ENCODE measurements at regions not wholly inside any gene's neighbourhood (a gene's known extent, or its start where the extent isn't known, plus 50 kb on each side); places are given as distances from the start of the nearest gene placed in this dataset.
A peak's percentile ranks its signal among the peaks of the same experiment; 100 is the strongest.
"Not testable (repeated sequence)": the region's sequence is repeated elsewhere in the genome, so short reads cannot be mapped to it uniquely, and the experiment has no call there.

DNA sequence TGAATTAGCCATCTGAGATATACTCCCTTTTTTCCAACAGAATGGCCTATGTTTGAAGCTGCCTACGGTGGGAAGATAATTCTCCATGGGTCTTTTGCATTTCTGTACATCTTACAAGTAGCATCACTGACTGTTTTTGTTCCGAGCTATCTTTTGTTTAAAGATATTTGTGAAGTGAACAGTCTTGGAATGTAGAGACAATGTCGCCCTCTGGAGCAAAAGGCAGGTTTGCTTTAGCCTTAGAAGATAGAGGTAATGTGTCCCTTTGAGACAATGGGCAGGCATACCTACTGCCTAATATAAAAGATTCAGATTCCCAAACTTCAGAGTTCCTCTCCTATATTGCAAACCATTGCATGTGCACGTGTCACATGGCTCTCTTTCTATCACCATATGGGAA, 347.8 kb upstream of the CNR1 start:
- Mint-ChIP-seq H3K36me3 (ENCODE audit: low read depth) (no peaks in the 10 kb centered on the region), H3K4me3 (no peak overlapping the region), H3K4me1 (no peaks in the 10 kb centered on the region), H3K9me3 (no peaks in the 10 kb centered on the region), H3K27me3 (ENCODE audit: low read depth, poor library complexity) (peaks cover 7% of the 10 kb centered on the region), H3K27ac (no peak overlapping the region)
- DNase-seq = no peak
- TF ChIP-seq, protein P1, sequence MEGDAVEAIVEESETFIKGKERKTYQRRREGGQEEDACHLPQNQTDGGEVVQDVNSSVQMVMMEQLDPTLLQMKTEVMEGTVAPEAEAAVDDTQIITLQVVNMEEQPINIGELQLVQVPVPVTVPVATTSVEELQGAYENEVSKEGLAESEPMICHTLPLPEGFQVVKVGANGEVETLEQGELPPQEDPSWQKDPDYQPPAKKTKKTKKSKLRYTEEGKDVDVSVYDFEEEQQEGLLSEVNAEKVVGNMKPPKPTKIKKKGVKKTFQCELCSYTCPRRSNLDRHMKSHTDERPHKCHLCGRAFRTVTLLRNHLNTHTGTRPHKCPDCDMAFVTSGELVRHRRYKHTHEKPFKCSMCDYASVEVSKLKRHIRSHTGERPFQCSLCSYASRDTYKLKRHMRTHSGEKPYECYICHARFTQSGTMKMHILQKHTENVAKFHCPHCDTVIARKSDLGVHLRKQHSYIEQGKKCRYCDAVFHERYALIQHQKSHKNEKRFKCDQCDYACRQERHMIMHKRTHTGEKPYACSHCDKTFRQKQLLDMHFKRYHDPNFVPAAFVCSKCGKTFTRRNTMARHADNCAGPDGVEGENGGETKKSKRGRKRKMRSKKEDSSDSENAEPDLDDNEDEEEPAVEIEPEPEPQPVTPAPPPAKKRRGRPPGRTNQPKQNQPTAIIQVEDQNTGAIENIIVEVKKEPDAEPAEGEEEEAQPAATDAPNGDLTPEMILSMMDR (IDR thresholded peaks at IDR 0.05) = no peak

DNA sequence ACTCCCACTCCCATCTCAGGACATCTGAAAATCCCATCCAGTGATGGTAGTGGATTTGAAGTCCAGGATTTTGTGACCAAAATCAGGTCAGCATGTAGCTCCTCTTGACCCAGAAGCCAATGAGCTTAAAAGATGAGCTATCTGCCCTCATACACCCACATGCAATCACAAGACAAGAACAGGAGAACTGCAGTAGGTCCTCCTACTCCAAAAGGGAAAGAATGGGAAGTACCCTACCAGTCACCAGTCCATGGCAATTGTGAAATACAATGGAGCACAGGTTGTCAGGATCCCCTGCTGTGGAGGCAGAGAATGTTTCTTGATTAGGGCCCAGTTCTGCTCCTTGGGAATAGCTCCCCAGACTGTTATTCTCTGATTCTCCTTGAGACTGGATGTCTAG, 347.3 kb upstream of the CNR1 start:
- Mint-ChIP-seq H3K9me3 (no peaks in the 10 kb centered on the region), H3K4me1 (no peaks in the 10 kb centered on the region), H3K27ac (no peak overlapping the region), H3K4me3 (no peak overlapping the region), H3K36me3 (ENCODE audit: low read depth) (no peaks in the 10 kb centered on the region), H3K27me3 (ENCODE audit: low read depth, poor library complexity) (peaks cover 7% of the 10 kb centered on the region)
- no peak for DNase-seq
- TF ChIP-seq, protein P1 (IDR thresholded peaks at IDR 0.05) = no peak

DNA sequence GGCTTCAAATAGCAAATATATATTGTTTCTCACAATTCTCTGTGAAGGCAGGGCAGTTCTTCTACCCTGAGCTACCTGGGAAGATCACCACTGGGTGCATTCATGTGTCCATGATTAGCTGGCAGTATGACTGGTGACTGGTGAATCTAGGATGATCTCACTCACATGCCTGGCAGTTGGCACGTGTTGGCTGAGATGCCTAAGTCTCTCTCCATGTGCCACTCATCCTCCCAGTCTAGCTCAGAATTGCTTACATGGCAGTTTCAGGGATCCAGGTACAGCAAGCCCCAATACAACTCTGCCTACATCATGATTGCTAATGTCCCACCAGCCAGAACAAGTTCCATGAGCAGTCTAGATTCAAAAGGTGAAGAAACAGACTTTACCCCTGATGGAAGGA, 346.8 kb upstream of the CNR1 start:
- TF ChIP-seq, protein P1 (IDR thresholded peaks at IDR 0.05) = no peak
- Mint-ChIP-seq H3K27ac (no peak overlapping the region), H3K36me3 (ENCODE audit: low read depth) (no peaks in the 10 kb centered on the region), H3K4me1 (no peaks in the 10 kb centered on the region), H3K27me3 (ENCODE audit: low read depth, poor library complexity) (peaks cover 7% of the 10 kb centered on the region), H3K9me3 (peaks cover 2% of the 10 kb centered on the region), H3K4me3 (no peak overlapping the region)
- no peak for DNase-seq

DNA sequence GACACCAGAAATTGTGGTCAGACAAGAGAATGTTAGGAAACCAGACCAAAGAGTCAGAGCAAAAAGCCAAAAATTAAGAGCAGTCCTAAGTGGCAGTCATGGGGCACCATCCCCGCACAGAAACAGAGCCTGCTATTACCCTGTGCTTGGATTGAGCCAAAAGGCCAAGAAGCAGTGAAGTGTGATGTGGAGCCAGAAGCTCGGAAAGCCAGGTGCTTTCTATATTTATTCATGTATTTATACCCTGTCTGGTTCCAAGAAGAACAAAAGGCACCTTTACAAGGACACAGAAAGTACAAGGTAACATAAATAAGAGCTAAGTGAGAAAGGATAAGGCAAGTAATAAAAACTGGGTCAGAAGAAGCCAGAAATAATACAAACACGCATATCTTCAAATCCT, 336.2 kb upstream of the CNR1 start:
- H3K4me1 Mint-ChIP-seq = no peaks in the 10 kb centered on the region
- TF ChIP-seq, protein P1 (IDR thresholded peaks at IDR 0.05) = no peak
- no peaks in the 10 kb centered on the region for H3K36me3 Mint-ChIP-seq (ENCODE audit: low read depth)
- peaks cover 6% of the 10 kb centered on the region for H3K9me3 Mint-ChIP-seq
- no peak overlapping the region for H3K4me3 Mint-ChIP-seq
- peaks cover 13% of the 10 kb centered on the region for H3K27me3 Mint-ChIP-seq (ENCODE audit: low read depth, poor library complexity)
- DNase-seq = no peak
- no peak overlapping the region for H3K27ac Mint-ChIP-seq

DNA sequence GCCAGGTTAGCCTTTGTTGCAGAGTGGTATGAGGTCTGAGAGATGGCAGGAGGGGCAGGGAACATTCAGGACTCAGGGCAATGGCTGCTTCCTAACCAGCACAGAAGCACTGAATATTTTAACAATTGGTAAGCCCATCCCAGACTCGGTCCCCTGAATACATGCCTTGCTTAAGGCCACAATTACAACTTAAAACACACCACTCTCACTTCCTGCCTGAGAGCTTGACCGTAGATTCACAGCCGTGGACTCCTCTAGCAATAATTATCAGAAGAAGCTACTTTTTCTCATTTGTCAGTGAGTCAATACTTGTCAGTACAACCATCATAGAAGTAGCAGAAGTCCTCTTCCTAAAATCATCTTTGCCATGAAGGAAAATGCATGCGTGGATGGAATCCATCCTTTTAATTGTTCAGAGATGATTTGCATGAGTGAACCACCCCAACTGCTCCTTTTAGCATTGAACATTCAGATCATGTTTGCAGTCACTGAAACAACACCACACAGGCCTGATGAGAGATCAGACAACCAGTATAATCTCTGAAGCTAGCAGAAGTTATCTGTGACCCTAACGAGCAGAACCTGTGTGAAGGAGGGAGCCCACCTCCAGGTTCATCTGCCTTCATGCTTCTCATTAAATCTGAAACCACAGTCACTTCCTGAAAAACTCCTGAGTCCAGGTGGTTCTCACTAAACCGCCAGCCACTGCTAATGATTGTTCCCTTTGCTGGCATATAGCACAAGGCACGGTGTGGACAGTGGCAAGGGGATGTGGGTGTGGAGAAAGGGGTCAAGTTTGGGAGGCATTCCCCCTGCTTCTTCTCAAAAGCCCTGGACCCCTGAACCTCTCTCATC, 333.9 kb upstream of the CNR1 start:
- Mint-ChIP-seq H3K4me3 (no peak overlapping the region), H3K9me3 (no peaks in the 10 kb centered on the region), H3K36me3 (ENCODE audit: low read depth) (no peaks in the 10 kb centered on the region), H3K27ac (no peak overlapping the region), H3K27me3 (ENCODE audit: low read depth, poor library complexity) (peaks cover 10% of the 10 kb centered on the region), H3K4me1 (no peaks in the 10 kb centered on the region)
- TF ChIP-seq, protein P1 (IDR thresholded peaks at IDR 0.05) = no peak
- DNase-seq = no peak

DNA sequence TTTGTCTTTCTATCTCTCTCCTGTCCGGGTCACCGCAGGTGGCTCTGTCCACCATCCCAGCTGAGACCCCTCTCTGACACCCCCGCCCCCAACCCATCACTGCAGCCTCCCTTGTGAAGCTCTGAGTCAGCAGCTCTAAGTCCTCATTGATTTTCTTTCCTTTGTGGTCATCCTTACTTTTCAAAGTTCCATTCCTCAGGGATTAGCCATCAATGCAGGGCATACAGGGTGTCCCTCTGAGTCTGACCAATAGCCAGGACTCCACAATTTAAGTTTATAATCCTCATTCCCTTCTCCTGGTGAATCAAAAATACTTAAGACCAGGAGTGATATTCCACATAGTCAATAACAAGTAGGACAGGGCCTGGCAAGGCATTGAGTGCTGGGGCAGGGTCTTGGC, 333.3 kb upstream of the CNR1 start:
- Mint-ChIP-seq H3K27me3 (ENCODE audit: low read depth, poor library complexity) (peaks cover 10% of the 10 kb centered on the region), H3K4me3 (no peak overlapping the region), H3K9me3 (no peaks in the 10 kb centered on the region), H3K4me1 (no peaks in the 10 kb centered on the region), H3K36me3 (ENCODE audit: low read depth) (no peaks in the 10 kb centered on the region), H3K27ac (no peak overlapping the region)
- DNase-seq = no peak
- TF ChIP-seq, protein P1 (IDR thresholded peaks at IDR 0.05) = no peak

DNA sequence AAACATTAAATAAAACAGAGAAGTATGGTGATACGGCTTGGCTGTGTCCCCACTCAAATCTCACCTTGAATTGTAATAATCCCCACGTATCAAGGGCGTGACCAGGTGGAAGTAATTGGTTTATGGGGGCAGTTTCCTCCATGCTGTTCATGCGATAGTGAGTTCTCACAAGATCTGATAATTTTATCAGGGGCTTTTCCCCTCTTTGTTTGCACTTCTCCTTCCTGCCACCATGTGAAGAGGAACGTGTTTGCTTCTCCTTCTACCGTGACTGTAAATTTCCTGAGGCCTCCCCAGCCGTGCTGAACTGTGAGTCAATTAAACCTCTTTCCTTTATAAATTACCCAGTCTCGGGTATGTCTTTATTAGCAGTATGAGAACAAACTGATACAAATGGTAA, 331.3 kb upstream of the CNR1 start:
- DNase-seq; H3K9me3 Mint-ChIP-seq; H3K27me3 Mint-ChIP-seq (ENCODE audit: low read depth, poor library complexity); H3K36me3 Mint-ChIP-seq (ENCODE audit: low read depth); H3K4me3 Mint-ChIP-seq; H3K4me1 Mint-ChIP-seq: not testable (repeated sequence)
- peak overlapping the region; percentile 34 for H3K27ac Mint-ChIP-seq
